SK-MEL-5 (cell line): ENCODE measurements at regions not wholly inside any gene's neighbourhood (a gene's known extent, or its start where the extent isn't known, plus 50 kb on each side); places are given as distances from the start of the nearest gene placed in this dataset.
"Not testable (repeated sequence)": the region's sequence is repeated elsewhere in the genome, so short reads cannot be mapped to it uniquely, and the experiment has no call there.

ENCODE experiments used
- DNase-seq: peaks from one replicate; pipeline ENCODE4 v3.0.0-alpha.2; 2016; ENCODE audit warnings: low read depth, low spot score
- in situ Hi-C: cut with HindIII; loops from 2 replicates; pipeline ENCODE4 v1.10.0; 2016; ENCODE audit warnings: low sequenced_read_pairs, high pct_unique_total_duplicates, low pct_unique_long_range_greater_than_20kb

GRCh38 chr6:128703794-128704193 lies 179.1 kb upstream of the LAMA2 start:
- DNase-seq, in situ Hi-C loops: not testable (repeated sequence)

GRCh38 chr6:128696691-128697689 lies 176.6 kb upstream of the PTPRK start:
- no peak for DNase-seq
- in situ Hi-C loops = no loop called here

- no peak for DNase-seq
- in situ Hi-C loops = no loop called here
Measured at GRCh38 chr6:128694303-128695009, 174.1 kb upstream of the PTPRK start.

- in situ Hi-C loops = no loop called here
- no peak for DNase-seq
Measured at GRCh38 chr6:128690063-128690462, 169.7 kb upstream of the PTPRK start.

GRCh38 chr6:128686084-128686483 lies 165.7 kb upstream of the PTPRK start:
- in situ Hi-C loops = no loop called here
- DNase-seq = no peak

GRCh38 chr6:128676456-128676855 lies 156.1 kb upstream of the PTPRK start:
- DNase-seq = no peak
- in situ Hi-C loops = no loop called here

- DNase-seq = no peak
- in situ Hi-C loops = no loop called here
Measured at GRCh38 chr6:128672023-128672422, 151.6 kb upstream of the PTPRK start.

GRCh38 chr6:128667339-128667858 lies 147.0 kb upstream of the PTPRK start:
- DNase-seq = no peak
- in situ Hi-C loops = no loop called here

GRCh38 chr6:128666405-128666804 lies 146.0 kb upstream of the PTPRK start:
- DNase-seq = no peak
- in situ Hi-C loops = no loop called here

GRCh38 chr6:128663238-128663637 lies 142.8 kb upstream of the PTPRK start:
- in situ Hi-C loops = no loop called here

GRCh38 chr6:128659878-128660622 lies 139.7 kb upstream of the PTPRK start:
- no peak for DNase-seq
- in situ Hi-C loops = no loop called here

More at GRCh38 chr6:128663238-128663637, 142.8 kb upstream of the PTPRK start:
- DNase-seq = no peak

- DNase-seq = no peak
- in situ Hi-C loops = no loop called here
Measured at GRCh38 chr6:128659276-128659675, 138.9 kb upstream of the PTPRK start.

- in situ Hi-C loops = no loop called here
- no peak for DNase-seq
Measured at GRCh38 chr6:128657181-128657580, 136.8 kb upstream of the PTPRK start.

GRCh38 chr6:128655978-128656498 lies 135.6 kb upstream of the PTPRK start:
- in situ Hi-C loops = no loop called here
- no peak for DNase-seq

- in situ Hi-C loops = no loop called here
- no peak for DNase-seq
Measured at GRCh38 chr6:128648022-128648598, 127.7 kb upstream of the PTPRK start.

GRCh38 chr6:128642132-128642531 lies 121.7 kb upstream of the PTPRK start:
- in situ Hi-C loops = no loop called here
- DNase-seq = no peak

GRCh38 chr6:128641703-128642102 lies 121.3 kb upstream of the PTPRK start:
- no peak for DNase-seq
- in situ Hi-C loops = no loop called here
